ENCODE measurements at regions not wholly inside any gene's neighbourhood (a gene's known extent, or its start where the extent isn't known, plus 50 kb on each side); places are given as distances from the start of the nearest gene placed in this dataset.

DNA sequence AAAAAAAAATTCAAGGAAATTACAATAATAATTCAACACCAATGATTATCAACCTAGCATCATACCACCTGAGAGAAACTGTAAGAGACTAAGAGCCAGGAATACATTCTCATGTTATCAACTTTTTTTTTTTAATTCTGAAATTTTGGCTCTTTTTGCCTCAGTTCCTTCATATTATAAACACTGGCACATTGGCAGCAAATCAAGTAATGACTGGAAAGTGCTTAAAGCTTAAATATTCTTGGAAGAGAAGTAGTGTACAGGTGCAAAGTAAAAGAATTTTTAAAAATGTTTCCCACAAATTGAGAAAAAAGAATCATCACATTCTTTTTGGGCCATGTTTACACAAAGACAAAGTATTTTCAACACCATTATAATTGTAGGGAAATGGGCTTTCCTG is 296.9 kb upstream of the SOX5 start:
- TF ChIP-seq CTCF (IDR thresholded peaks at IDR 0.05; ENCODE audit: low read depth, low read length) (no peak), POLR2A (IDR thresholded peaks at IDR 0.05; ENCODE audit: extremely low read depth, insufficient read length) (no peak)
- TF ChIP-seq, protein P1, sequence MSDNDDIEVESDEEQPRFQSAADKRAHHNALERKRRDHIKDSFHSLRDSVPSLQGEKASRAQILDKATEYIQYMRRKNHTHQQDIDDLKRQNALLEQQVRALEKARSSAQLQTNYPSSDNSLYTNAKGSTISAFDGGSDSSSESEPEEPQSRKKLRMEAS (IDR thresholded peaks at IDR 0.05; ENCODE audit: low read depth, low read length): no peak

Data from NB4 (cell line).